GM12878 (cell line): ENCODE measurements at regions not wholly inside any gene's neighbourhood (a gene's known extent, or its start where the extent isn't known, plus 50 kb on each side); places are given as distances from the start of the nearest gene placed in this dataset.

Experiments
- ATAC-seq: fragments of 200-7000 bp; cut with Tn5 transposase; 3 replicates; pipeline ENCODE4 v1.9.1; 2020; ENCODE audit warnings: mild to moderate bottlenecking, moderate library complexity
- BruUV-seq: library from RNA; stranded (reverse); fragments of 400-500 nt; replicated peaks from 2 replicates; lab custom pipeline; 2021; lab: Mats Ljungman, UMichigan
- CTCF ChIA-PET: fragments of 300-600 bp; sonication (Branson Sonifier 250); formaldehyde crosslinking; extraction: SDS; loops from one replicate; lab custom pipeline; 2021; ENCODE audit warnings: inconsistent platforms; lab: Yijun Ruan, JAX
- POLR2A ChIA-PET: fragments of 350-600 bp; formaldehyde crosslinking; extraction: SDS; loops from one replicate; lab custom pipeline; 2021; ENCODE audit warnings: inconsistent platforms; lab: Charles Lee
- RAD21 ChIA-PET: fragments of 300-600 bp; sonication (Branson Sonifier 250); formaldehyde crosslinking; loops from one replicate; lab custom pipeline; 2023; ENCODE audit warnings: antibody characterized with exemption; ENCODE audit not compliant: unreplicated experiment; lab: Charles Lee
- SMC1A ChIA-PET: fragments of 300-600 bp; sonication (Branson Sonifier 250); formaldehyde crosslinking; loops from one replicate; lab custom pipeline; 2023; ENCODE audit not compliant: unreplicated experiment, uncharacterized antibody; lab: Charles Lee
- DNase-seq: peaks from one replicate; pipeline ENCODE4 v3.0.0-alpha.2; 2011; ENCODE audit warnings: low read depth, low spot score
- FAIRE-seq: peaks from 3 replicates; lab custom pipeline; 2011; peaks lifted over from hg19 to GRCh38; lab: Jason Lieb, UNC
- H2AFZ ChIP-seq: 2 replicates; pipeline ENCODE4 v1.6.0; 2011; ENCODE audit warnings: low read depth, low read length, control low read depth; ENCODE audit not compliant: control insufficient read depth
- H3K27ac ChIP-seq: 2 replicates; pipeline ENCODE4 v1.5.1; 2011; ENCODE audit warnings: control low read depth; ENCODE audit not compliant: control insufficient read depth, insufficient read depth
- H3K27me3 ChIP-seq, 2 experiments: replicated peaks in 1 of 2; 2 replicates each; pipeline versions ENCODE4 v1.6.0 to v1.6.1; 2011; ENCODE audit warnings: low read length in 1 of 2; ENCODE audit not compliant: control insufficient read depth in 2 of 2, insufficient read depth in 2 of 2
- H3K36me3 ChIP-seq, 2 experiments: 2 replicates each; pipeline ENCODE4 v1.5.1; 2011; ENCODE audit warnings: low read length in 1 of 2; ENCODE audit not compliant: control insufficient read depth in 2 of 2, insufficient read depth in 2 of 2
- H3K4me1 ChIP-seq: 2 replicates; pipeline ENCODE4 v1.6.1; 2011; ENCODE audit warnings: mild to moderate bottlenecking, low read length, moderate library complexity, mixed read lengths; ENCODE audit not compliant: control insufficient read depth, insufficient read depth
- H3K4me2 ChIP-seq: 2 replicates; pipeline ENCODE4 v1.6.0; 2011; ENCODE audit warnings: control low read depth; ENCODE audit not compliant: control insufficient read depth, insufficient read depth
- H3K4me3 ChIP-seq: fragments of 200-600 bp; sonication (generic); 2 replicates; pipeline ENCODE4 v1.5.1; 2016
- H3K79me2 ChIP-seq: 2 replicates; pipeline ENCODE4 v1.6.0; 2011; ENCODE audit warnings: low read length; ENCODE audit not compliant: control insufficient read depth, insufficient read depth
- H3K9ac ChIP-seq: 2 replicates; pipeline ENCODE4 v1.8.0; 2011; ENCODE audit warnings: low read length, control low read depth, mixed read lengths; ENCODE audit not compliant: control insufficient read depth, insufficient read depth
- H3K9me3 ChIP-seq: replicated peaks from 3 replicates; pipeline ENCODE4 v1.5.1; 2011; ENCODE audit warnings: mild to moderate bottlenecking, low read length; ENCODE audit not compliant: control insufficient read depth, insufficient read depth
- H4K20me1 ChIP-seq: 2 replicates; pipeline ENCODE4 v1.6.0; 2011; ENCODE audit not compliant: control insufficient read depth, insufficient read depth
- EGR1 ChIP-seq, 2 experiments: IDR thresholded peaks; 1 replicate in 1 of 2; 2 replicates in 1 of 2; pipeline ENCODE4 v1.6.1; 2011 to 2012; ENCODE audit warnings: low read depth in 2 of 2, low read length in 2 of 2, borderline replicate concordance in 1 of 2, mild to moderate bottlenecking in 1 of 2, moderate library complexity in 1 of 2
- GATAD2B ChIP-seq: fragments of 450-650 bp; conservative IDR thresholded peaks from 2 replicates; pipeline ENCODE4 v1.6.1; 2017; ENCODE audit warnings: low read depth, mild to moderate bottlenecking, moderate library complexity
- IRF4 ChIP-seq: IDR thresholded peaks from 2 replicates; pipeline ENCODE4 v1.6.1; 2011; ENCODE audit warnings: low read depth, low read length
- PBX3 ChIP-seq: IDR thresholded peaks from 2 replicates; pipeline ENCODE4 v1.6.1; 2011; ENCODE audit warnings: mild to moderate bottlenecking, low read depth, low read length, moderate library complexity; ENCODE audit not compliant: insufficient replicate concordance
- PML ChIP-seq: IDR thresholded peaks from 2 replicates; pipeline ENCODE4 v1.6.1; 2012; ENCODE audit warnings: low read length, inconsistent platforms
- POLR2AphosphoS2 ChIP-seq: IDR thresholded peaks from 2 replicates; pipeline ENCODE4 v1.6.1; 2011; ENCODE audit warnings: low read depth, mild to moderate bottlenecking, low read length, improper control_type of control experiment, moderate library complexity
- POLR2AphosphoS5 ChIP-seq: IDR thresholded peaks from 2 replicates; pipeline ENCODE4 v1.6.1; 2011; ENCODE audit warnings: mild to moderate bottlenecking, low read length, inconsistent platforms
- ZBED1 ChIP-seq: IDR thresholded peaks from 2 replicates; pipeline ENCODE4 v1.6.1; 2016; ENCODE audit warnings: borderline replicate concordance
- WGBS: methylation state at CpG from one replicate; pipeline ENCODE4 v1.1.6; 2016; ENCODE audit warnings: low lambda C conversion rate; ENCODE audit not compliant: insufficient replicate concordance, insufficient coverage; ENCODE audit errors: missing lambda C conversion rate; 5-methylcytosine and 5-hydroxymethylcytosine counted together
- in situ Hi-C: fragments of 300-500 bp; cut with MboI; formaldehyde crosslinking; loops from 9 replicates; pipeline ENCODE4 v1.14.3; 2018; ENCODE audit warnings: mixed read lengths
- intact Hi-C: fragments of 100-400 bp; cut with micrococcal nuclease; formaldehyde crosslinking; loops from one replicate; pipeline ENCODE4 v1.14.2; 2022; ENCODE audit not compliant: unreplicated experiment
- TF ChIP-seq, protein P1 (sequence below): fragments of 450-650 bp; IDR thresholded peaks from 2 replicates; pipeline ENCODE4 v1.6.1; 2017; ENCODE audit warnings: mild to moderate bottlenecking, moderate library complexity

GRCh38 chr17:65393514-65393913, 167.9 kb downstream of the AXIN2 start:
- RAD21 ChIA-PET, result no interaction called here
- Histone ChIP-seq H3K79me2 (no peaks in the 10 kb centered on the region), H4K20me1 (no peaks in the 10 kb centered on the region), H3K9ac (no peak overlapping the region), H3K27me3 (no peaks in the 10 kb centered on the region), H3K4me2 (no peak overlapping the region), H3K4me3 (no peak overlapping the region), H3K36me3 (no peaks in the 10 kb centered on the region), H3K9me3 (no peaks in the 10 kb centered on the region; the same call in 2 of the 3 replicates), H3K27ac (no peak overlapping the region), H3K4me1 (no peaks in the 10 kb centered on the region), H2AFZ (no peak overlapping the region)
- FAIRE-seq (no peak), DNase-seq (no peak), ATAC-seq (no peak)
- TF ChIP-seq POLR2AphosphoS5 (no peak), IRF4 (no peak), EGR1 (IDR thresholded peaks at IDR 0.05; ENCODE audit: borderline replicate concordance in 1 of 2, low read depth in 2 of 2, low read length in 2 of 2) (no peak), GATAD2B (no peak), PBX3 (no peak), ZBED1 (no peak), POLR2AphosphoS2 (no peak), PML (no peak)
- TF ChIP-seq, protein P1, sequence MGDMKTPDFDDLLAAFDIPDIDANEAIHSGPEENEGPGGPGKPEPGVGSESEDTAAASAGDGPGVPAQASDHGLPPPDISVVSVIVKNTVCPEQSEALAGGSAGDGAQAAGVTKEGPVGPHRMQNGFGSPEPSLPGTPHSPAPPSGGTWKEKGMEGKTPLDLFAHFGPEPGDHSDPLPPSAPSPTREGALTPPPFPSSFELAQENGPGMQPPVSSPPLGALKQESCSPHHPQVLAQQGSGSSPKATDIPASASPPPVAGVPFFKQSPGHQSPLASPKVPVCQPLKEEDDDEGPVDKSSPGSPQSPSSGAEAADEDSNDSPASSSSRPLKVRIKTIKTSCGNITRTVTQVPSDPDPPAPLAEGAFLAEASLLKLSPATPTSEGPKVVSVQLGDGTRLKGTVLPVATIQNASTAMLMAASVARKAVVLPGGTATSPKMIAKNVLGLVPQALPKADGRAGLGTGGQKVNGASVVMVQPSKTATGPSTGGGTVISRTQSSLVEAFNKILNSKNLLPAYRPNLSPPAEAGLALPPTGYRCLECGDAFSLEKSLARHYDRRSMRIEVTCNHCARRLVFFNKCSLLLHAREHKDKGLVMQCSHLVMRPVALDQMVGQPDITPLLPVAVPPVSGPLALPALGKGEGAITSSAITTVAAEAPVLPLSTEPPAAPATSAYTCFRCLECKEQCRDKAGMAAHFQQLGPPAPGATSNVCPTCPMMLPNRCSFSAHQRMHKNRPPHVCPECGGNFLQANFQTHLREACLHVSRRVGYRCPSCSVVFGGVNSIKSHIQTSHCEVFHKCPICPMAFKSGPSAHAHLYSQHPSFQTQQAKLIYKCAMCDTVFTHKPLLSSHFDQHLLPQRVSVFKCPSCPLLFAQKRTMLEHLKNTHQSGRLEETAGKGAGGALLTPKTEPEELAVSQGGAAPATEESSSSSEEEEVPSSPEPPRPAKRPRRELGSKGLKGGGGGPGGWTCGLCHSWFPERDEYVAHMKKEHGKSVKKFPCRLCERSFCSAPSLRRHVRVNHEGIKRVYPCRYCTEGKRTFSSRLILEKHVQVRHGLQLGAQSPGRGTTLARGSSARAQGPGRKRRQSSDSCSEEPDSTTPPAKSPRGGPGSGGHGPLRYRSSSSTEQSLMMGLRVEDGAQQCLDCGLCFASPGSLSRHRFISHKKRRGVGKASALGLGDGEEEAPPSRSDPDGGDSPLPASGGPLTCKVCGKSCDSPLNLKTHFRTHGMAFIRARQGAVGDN, result no peak
- SMC1A ChIA-PET, result no interaction called here
- BruUV-seq, result no TSS peak
- 0% methylated on average over 4 of the region's 4 CpGs for WGBS
- in situ Hi-C loops, result no loop called here
- CTCF ChIA-PET, result no interaction called here
- intact Hi-C loops, result no loop called here
- POLR2A ChIA-PET, result no interaction called here
